OCI-LY1 (cell line): ENCODE measurements at regions not wholly inside any gene's neighbourhood (a gene's known extent, or its start where the extent isn't known, plus 50 kb on each side); places are given as distances from the start of the nearest gene placed in this dataset.

Experiments
- EZH2 ChIP-seq: fragments of 200-600 bp; sonication (generic), shearing (Covaris generic); IDR thresholded peaks from 2 replicates; pipeline ENCODE4 v1.8.0; 2017; ENCODE audit warnings: borderline replicate concordance, mixed run types, mild to moderate bottlenecking, antibody characterized with exemption, low read length, moderate library complexity, mixed read lengths
- TF ChIP-seq, protein P1 (sequence below): fragments of 200-600 bp; sonication (generic), shearing (Covaris generic); IDR thresholded peaks from 2 replicates; pipeline ENCODE4 v1.5.1; 2017; ENCODE audit warnings: mild to moderate bottlenecking, antibody characterized with exemption, low read length, moderate library complexity, mixed read lengths

DNA sequence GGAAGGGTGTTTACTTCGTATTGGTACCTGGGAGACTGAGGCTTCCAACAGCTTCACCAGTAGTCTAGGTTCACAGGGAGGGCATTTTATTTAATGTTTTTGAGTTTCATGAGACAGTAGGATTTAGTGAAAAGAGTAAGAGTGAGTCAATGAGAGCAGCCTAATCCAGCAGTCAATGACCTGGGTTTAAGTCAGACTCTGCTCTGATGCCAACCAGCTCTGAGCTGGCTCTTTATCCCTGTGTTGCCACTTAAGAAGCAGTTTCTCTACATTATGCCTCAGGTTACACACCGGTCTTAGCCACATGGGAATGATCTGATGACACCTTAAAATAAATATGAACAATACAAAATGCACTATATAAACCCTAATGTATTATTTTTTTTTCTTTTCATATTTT lies 59.4 kb upstream of the KCNMB2 start:
- TF ChIP-seq, protein P1, sequence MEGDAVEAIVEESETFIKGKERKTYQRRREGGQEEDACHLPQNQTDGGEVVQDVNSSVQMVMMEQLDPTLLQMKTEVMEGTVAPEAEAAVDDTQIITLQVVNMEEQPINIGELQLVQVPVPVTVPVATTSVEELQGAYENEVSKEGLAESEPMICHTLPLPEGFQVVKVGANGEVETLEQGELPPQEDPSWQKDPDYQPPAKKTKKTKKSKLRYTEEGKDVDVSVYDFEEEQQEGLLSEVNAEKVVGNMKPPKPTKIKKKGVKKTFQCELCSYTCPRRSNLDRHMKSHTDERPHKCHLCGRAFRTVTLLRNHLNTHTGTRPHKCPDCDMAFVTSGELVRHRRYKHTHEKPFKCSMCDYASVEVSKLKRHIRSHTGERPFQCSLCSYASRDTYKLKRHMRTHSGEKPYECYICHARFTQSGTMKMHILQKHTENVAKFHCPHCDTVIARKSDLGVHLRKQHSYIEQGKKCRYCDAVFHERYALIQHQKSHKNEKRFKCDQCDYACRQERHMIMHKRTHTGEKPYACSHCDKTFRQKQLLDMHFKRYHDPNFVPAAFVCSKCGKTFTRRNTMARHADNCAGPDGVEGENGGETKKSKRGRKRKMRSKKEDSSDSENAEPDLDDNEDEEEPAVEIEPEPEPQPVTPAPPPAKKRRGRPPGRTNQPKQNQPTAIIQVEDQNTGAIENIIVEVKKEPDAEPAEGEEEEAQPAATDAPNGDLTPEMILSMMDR: no peak
- no peak for TF ChIP-seq EZH2
